ENCODE measurements at regions not wholly inside any gene's neighbourhood (a gene's known extent, or its start where the extent isn't known, plus 50 kb on each side); places are given as distances from the start of the nearest gene placed in this dataset.

DNA sequence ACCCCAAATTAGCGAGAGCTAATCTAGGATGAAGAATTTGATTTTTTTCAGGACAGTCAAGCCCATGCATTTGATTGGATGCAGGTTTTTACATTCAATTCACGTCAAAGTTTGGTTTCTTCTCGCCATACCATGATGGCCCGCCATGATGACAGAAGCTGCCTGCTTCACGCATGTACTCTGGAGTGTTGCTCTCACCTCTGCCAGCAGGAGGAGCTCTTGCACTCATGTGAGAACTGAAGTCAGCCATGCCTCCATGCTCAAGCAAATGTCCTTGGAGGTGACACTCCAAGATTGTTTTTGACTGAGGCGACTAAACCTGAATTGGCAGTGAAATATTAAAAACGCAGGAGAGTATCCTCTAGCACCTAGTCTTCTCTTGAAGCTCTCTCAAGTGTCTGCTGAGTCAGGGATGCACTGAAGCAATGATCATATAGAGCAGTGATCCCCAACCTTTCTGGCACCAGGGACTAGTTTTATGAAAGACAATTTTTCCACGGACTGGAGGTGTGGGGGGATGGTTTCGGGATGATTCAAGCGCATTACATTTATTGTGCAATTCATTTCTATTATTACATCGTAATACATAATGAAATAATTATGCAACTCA lies 120.9 kb downstream of the SAMMSON start:
- Histone ChIP-seq H3K36me3 (no peaks in the 10 kb centered on the region), H3K9me3 (no peaks in the 10 kb centered on the region), H3K27ac (no peak overlapping the region), H3K27me3 (no peaks in the 10 kb centered on the region), H3K4me1 (no peaks in the 10 kb centered on the region), H3K4me3 (no peak overlapping the region)
- TF ChIP-seq, protein P1, sequence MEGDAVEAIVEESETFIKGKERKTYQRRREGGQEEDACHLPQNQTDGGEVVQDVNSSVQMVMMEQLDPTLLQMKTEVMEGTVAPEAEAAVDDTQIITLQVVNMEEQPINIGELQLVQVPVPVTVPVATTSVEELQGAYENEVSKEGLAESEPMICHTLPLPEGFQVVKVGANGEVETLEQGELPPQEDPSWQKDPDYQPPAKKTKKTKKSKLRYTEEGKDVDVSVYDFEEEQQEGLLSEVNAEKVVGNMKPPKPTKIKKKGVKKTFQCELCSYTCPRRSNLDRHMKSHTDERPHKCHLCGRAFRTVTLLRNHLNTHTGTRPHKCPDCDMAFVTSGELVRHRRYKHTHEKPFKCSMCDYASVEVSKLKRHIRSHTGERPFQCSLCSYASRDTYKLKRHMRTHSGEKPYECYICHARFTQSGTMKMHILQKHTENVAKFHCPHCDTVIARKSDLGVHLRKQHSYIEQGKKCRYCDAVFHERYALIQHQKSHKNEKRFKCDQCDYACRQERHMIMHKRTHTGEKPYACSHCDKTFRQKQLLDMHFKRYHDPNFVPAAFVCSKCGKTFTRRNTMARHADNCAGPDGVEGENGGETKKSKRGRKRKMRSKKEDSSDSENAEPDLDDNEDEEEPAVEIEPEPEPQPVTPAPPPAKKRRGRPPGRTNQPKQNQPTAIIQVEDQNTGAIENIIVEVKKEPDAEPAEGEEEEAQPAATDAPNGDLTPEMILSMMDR (IDR thresholded peaks at IDR 0.05): peak; percentile 14 to 43
- no peak for TF ChIP-seq POLR2AphosphoS5 (IDR thresholded peaks at IDR 0.05)
- 86% methylated on average over 11 of the region's 11 CpGs for WGBS
- no peak for DNase-seq (ENCODE audit: low spot score in 2 of 2)

DNA sequence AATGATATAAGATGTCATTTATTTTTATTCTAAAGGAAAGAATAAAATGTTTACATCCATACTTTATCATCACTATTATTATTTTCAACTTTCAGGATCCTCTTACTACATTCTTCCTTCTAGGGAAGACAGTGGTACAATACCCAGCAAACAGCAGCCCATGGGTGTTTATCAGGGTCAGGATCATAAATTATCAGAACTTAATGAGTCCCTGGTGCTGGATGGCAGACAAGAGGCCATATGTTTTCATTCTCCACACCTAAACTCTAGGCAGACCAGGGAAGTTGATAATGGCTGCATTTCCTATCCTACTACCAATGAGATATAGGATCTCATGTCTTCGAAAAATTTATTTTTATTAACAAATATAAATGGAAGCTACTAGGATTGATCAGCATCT lies 127.7 kb downstream of the SAMMSON start:
- Histone ChIP-seq H3K27me3 (no peaks in the 10 kb centered on the region), H3K36me3 (no peaks in the 10 kb centered on the region), H3K27ac (no peak overlapping the region), H3K4me1 (no peaks in the 10 kb centered on the region), H3K9me3 (no peaks in the 10 kb centered on the region), H3K4me3 (no peak overlapping the region)
- no peak for DNase-seq (ENCODE audit: low spot score in 2 of 2)
- WGBS: 89% methylated on average over 1 of the region's 1 CpG
- TF ChIP-seq EP300 (IDR thresholded peaks at IDR 0.05): no peak

GRCh38 chr3:70137366-70137765 lies 137.8 kb downstream of the SAMMSON start:
- Histone ChIP-seq H3K4me3 (no peak overlapping the region), H3K36me3 (no peaks in the 10 kb centered on the region), H3K27ac (no peak overlapping the region), H3K27me3 (no peaks in the 10 kb centered on the region), H3K9me3 (no peaks in the 10 kb centered on the region), H3K4me1 (no peaks in the 10 kb centered on the region)
- no peak for TF ChIP-seq POLR2AphosphoS5 (IDR thresholded peaks at IDR 0.05)
- no peak for TF ChIP-seq EP300 (IDR thresholded peaks at IDR 0.05)
- TF ChIP-seq, protein P1 (IDR thresholded peaks at IDR 0.05): no peak
- TF ChIP-seq POLR2A (IDR thresholded peaks at IDR 0.05): no peak
- WGBS: 61% methylated on average over 2 of the region's 2 CpGs
- DNase-seq (ENCODE audit: low spot score in 2 of 2): no peak

- no peaks in the 10 kb centered on the region for H3K36me3 ChIP-seq
- H3K9me3 ChIP-seq: no peaks in the 10 kb centered on the region
- no peak overlapping the region for H3K4me3 ChIP-seq
- WGBS: 40% methylated on average over 1 of the region's 1 CpG
- no peaks in the 10 kb centered on the region for H3K27me3 ChIP-seq
- no peaks in the 10 kb centered on the region for H3K4me1 ChIP-seq
- no peak for TF ChIP-seq POLR2A (IDR thresholded peaks at IDR 0.05)
- TF ChIP-seq, protein P1 (IDR thresholded peaks at IDR 0.05): no peak
- TF ChIP-seq EP300 (IDR thresholded peaks at IDR 0.05): no peak
- no peak for TF ChIP-seq POLR2AphosphoS5 (IDR thresholded peaks at IDR 0.05)
- DNase-seq (ENCODE audit: low spot score in 2 of 2): no peak
- H3K27ac ChIP-seq: no peak overlapping the region
Measured at GRCh38 chr3:70138606-70139005, 139.1 kb downstream of the SAMMSON start.
